ENCODE measurements at regions not wholly inside any gene's neighbourhood (a gene's known extent, or its start where the extent isn't known, plus 50 kb on each side); places are given as distances from the start of the nearest gene placed in this dataset.

DNA sequence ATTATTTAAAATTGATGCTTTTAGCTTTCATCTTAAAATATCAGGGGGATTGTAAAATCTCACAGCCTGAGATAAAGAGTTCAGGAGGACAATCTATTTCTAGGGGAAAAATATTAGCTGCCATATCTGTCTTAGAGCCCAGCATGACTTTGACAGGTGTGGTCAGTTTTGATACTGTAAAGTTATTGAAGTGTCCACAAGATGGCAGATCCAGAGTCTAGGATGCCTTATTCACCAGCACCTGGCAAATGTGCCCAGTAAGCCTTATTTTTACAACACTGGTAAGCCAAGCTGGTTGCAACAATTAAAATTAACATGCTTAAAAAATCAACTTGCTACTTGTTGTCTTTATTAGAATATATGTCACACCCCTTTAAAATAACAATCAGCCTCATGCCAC is 579.3 kb downstream of the SH2D4B start:
- BruUV-seq (replicated peaks): no TSS peak
- DNase-seq: no peak
- H3K27me3 ChIP-seq (replicated peaks; ENCODE audit: control insufficient read depth, insufficient read depth, low read length): no peaks in the 10 kb centered on the region
- Mint-ChIP-seq H3K4me3 (ENCODE audit: unreplicated experiment) (no peak overlapping the region), H3K27me3 (ENCODE audit: insufficient read depth, unreplicated experiment) (no peaks in the 10 kb centered on the region), H3K27ac (ENCODE audit: unreplicated experiment) (no peak overlapping the region), H3K9me3 (ENCODE audit: unreplicated experiment) (no peaks in the 10 kb centered on the region), H3K36me3 (ENCODE audit: insufficient read depth, unreplicated experiment) (no peaks in the 10 kb centered on the region), H3K4me1 (ENCODE audit: low read depth, unreplicated experiment) (peaks cover 7% of the 10 kb centered on the region)
- ChIA-PET CTCF (interaction anchor here (0.9 kb wide), 1 partner anchor 63 kb away, joined by 3 read pairs; no protein-coding TSS in a partner anchor), POLR2A (no interaction called here)
- H3K4me3 ChIP-seq (ENCODE audit: low read depth, low read length): no peak overlapping the region
- H3K9me3 ChIP-seq: no peaks in the 10 kb centered on the region
- intact Hi-C loops (cut with micrococcal nuclease; ENCODE audit: unreplicated experiment): no loop called here
- no peak for TF ChIP-seq CTCF (IDR thresholded peaks at IDR 0.05; ENCODE audit: insufficient read depth in 1 of 2, low read depth in 1 of 2, low read length in 1 of 2, severe bottlenecking in 1 of 2, unreplicated experiment in 1 of 2)
- H3K36me3 ChIP-seq (ENCODE audit: control insufficient read depth, insufficient read depth, low read length): no peaks in the 10 kb centered on the region
- H3K4me1 ChIP-seq: no peaks in the 10 kb centered on the region

DNA sequence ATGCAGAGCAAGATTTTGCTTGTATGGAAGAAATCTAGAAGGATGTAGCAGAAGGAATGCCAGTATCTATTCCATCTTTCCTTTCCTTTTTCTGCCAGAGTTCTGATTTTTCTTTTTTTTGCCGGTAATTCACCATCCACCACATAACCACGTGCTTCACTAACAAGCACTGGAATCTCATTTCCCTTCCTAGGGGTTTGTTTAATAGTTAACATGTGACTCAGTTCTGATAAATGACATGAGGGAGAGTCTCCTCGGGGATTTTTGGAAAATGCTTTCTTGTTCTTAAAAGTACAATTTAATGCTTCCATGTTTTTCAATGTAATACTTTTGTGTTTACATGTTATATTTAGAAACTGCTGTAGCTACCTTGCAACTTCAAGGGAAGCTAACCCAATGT is 590.2 kb downstream of the SH2D4B start:
- H3K9me3 ChIP-seq: no peaks in the 10 kb centered on the region
- H3K4me1 ChIP-seq: no peaks in the 10 kb centered on the region; the same call in 1 of the 2 replicates
- TF ChIP-seq CTCF (IDR thresholded peaks at IDR 0.05; ENCODE audit: insufficient read depth in 1 of 2, low read depth in 1 of 2, low read length in 1 of 2, severe bottlenecking in 1 of 2, unreplicated experiment in 1 of 2): no peak
- intact Hi-C loops (cut with micrococcal nuclease; ENCODE audit: unreplicated experiment): no loop called here
- Mint-ChIP-seq H3K27me3 (ENCODE audit: insufficient read depth, unreplicated experiment) (peaks cover 7% of the 10 kb centered on the region), H3K4me3 (ENCODE audit: unreplicated experiment) (no peak overlapping the region), H3K36me3 (ENCODE audit: insufficient read depth, unreplicated experiment) (no peaks in the 10 kb centered on the region), H3K4me1 (ENCODE audit: low read depth, unreplicated experiment) (no peaks in the 10 kb centered on the region), H3K27ac (ENCODE audit: unreplicated experiment) (no peak overlapping the region), H3K9me3 (ENCODE audit: unreplicated experiment) (no peaks in the 10 kb centered on the region)
- no peaks in the 10 kb centered on the region for H3K36me3 ChIP-seq (ENCODE audit: control insufficient read depth, insufficient read depth, low read length)
- BruUV-seq (replicated peaks): no TSS peak
- no peaks in the 10 kb centered on the region for H3K27me3 ChIP-seq (replicated peaks; ENCODE audit: control insufficient read depth, insufficient read depth, low read length)
- DNase-seq: no peak
- H3K4me3 ChIP-seq (ENCODE audit: low read depth, low read length): no peak overlapping the region
- CTCF ChIA-PET: no interaction called here
- POLR2A ChIA-PET: no interaction called here

- intact Hi-C loops (cut with micrococcal nuclease; ENCODE audit: unreplicated experiment): no loop called here
- Histone ChIP-seq H3K27me3 (replicated peaks; ENCODE audit: control insufficient read depth, insufficient read depth, low read length) (no peaks in the 10 kb centered on the region), H3K4me3 (ENCODE audit: low read depth, low read length) (no peak overlapping the region), H3K9me3 (no peaks in the 10 kb centered on the region), H3K36me3 (ENCODE audit: control insufficient read depth, insufficient read depth, low read length) (no peaks in the 10 kb centered on the region), H3K4me1 (no peaks in the 10 kb centered on the region; the same call in 1 of the 2 replicates)
- ChIA-PET POLR2A (no interaction called here), CTCF (no interaction called here)
- TF ChIP-seq CTCF (IDR thresholded peaks at IDR 0.05; ENCODE audit: insufficient read depth in 1 of 2, low read depth in 1 of 2, low read length in 1 of 2, severe bottlenecking in 1 of 2, unreplicated experiment in 1 of 2): no peak
- Mint-ChIP-seq H3K4me1 (ENCODE audit: low read depth, unreplicated experiment) (no peaks in the 10 kb centered on the region), H3K4me3 (ENCODE audit: unreplicated experiment) (no peak overlapping the region), H3K27me3 (ENCODE audit: insufficient read depth, unreplicated experiment) (peaks cover 3% of the 10 kb centered on the region), H3K36me3 (ENCODE audit: insufficient read depth, unreplicated experiment) (no peaks in the 10 kb centered on the region), H3K9me3 (ENCODE audit: unreplicated experiment) (no peaks in the 10 kb centered on the region), H3K27ac (ENCODE audit: unreplicated experiment) (no peak overlapping the region)
- no peak for DNase-seq
- no TSS peak for BruUV-seq (replicated peaks)
These were observed 592.3 kb downstream of the SH2D4B start for GRCh38 chr10:81130014-81130413.
